ENCODE measurements at regions not wholly inside any gene's neighbourhood (a gene's known extent, or its start where the extent isn't known, plus 50 kb on each side); places are given as distances from the start of the nearest gene placed in this dataset.

DNA sequence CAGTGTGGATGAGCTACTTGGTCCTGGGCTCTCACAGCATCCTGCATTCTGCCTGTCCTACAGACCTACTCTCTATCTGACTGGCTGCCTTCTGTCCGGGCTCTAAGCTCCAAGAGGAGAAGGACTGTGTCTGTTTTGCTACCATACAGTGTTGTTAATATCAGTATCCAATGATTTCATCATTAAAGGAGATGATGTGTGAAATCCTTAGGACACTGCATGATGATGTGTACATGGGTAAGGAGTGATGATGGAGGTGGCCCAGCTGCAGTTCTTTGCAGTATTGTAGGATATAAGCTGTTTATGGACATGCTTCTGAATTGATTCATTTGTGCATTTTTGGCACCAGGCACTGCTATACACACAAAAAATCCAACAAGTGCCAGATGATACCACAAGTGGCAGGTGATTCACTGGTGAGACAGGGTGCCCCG is 536.9 kb upstream of the CDH11 start:
- Histone ChIP-seq H3K36me3 (ENCODE audit: control insufficient read depth, low read length) (no peaks in the 10 kb centered on the region), H3K4me2 (ENCODE audit: low read length) (no peak overlapping the region), H3K27ac (ENCODE audit: low read depth, low read length) (no peak overlapping the region), H3F3A (ENCODE audit: control insufficient read depth, insufficient read depth) (no peaks in the 10 kb centered on the region), H3K9me2 (replicated peaks; ENCODE audit: control insufficient read depth, low read length) (no peaks in the 10 kb centered on the region), H3K4me3 (ENCODE audit: low read length) (no peak overlapping the region), H4K20me1 (ENCODE audit: control insufficient read depth, insufficient read depth, low read depth, low read length) (no peaks in the 10 kb centered on the region), H3K9me3 (ENCODE audit: control insufficient read depth, insufficient read depth, low read length) (no peaks in the 10 kb centered on the region), H3K4me1 (ENCODE audit: control insufficient read depth, low read length) (no peaks in the 10 kb centered on the region), H3K27me3 (ENCODE audit: control insufficient read depth, low read length) (no peaks in the 10 kb centered on the region), H3K79me2 (ENCODE audit: control insufficient read depth, low read length) (no peaks in the 10 kb centered on the region)
- TF ChIP-seq EZH2phosphoT487 (IDR thresholded peaks at IDR 0.05; ENCODE audit: borderline replicate concordance, low read length): no peak

- Histone ChIP-seq H3K4me2 (ENCODE audit: low read length) (no peak overlapping the region), H3K27ac (ENCODE audit: low read depth, low read length) (no peak overlapping the region)
Observed at GRCh38 chr16:65658349-65658748, 536.5 kb upstream of the CDH11 start.

DNA sequence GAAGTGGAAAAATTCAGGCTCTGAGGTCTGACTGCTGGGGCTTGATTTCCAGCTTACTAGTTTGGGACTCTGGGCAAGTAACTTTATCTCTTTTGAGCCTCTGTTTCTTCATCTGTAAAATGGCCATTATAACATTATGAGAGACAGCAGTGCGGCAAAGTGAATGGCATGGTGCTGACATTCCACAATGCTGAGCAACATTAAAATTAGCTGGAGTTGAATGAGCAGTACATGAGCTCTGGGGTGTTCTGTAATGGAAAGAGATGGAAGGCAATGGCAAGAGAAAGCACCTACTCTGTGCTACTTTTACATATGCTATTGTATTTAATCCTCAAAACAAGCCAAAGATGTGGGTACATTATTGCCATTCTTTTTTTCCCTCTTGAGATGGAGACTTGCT is 535.7 kb upstream of the CDH11 start:
- Histone ChIP-seq H3F3A (ENCODE audit: control insufficient read depth, insufficient read depth) (no peaks in the 10 kb centered on the region), H3K4me2 (ENCODE audit: low read length) (no peak overlapping the region), H3K9me3 (ENCODE audit: control insufficient read depth, insufficient read depth, low read length) (no peaks in the 10 kb centered on the region), H3K27ac (ENCODE audit: low read depth, low read length) (no peak overlapping the region), H3K4me3 (ENCODE audit: low read length) (no peak overlapping the region), H3K4me1 (ENCODE audit: control insufficient read depth, low read length) (no peaks in the 10 kb centered on the region), H3K79me2 (ENCODE audit: control insufficient read depth, low read length) (no peaks in the 10 kb centered on the region), H3K27me3 (ENCODE audit: control insufficient read depth, low read length) (no peaks in the 10 kb centered on the region), H3K9me2 (replicated peaks; ENCODE audit: control insufficient read depth, low read length) (no peaks in the 10 kb centered on the region), H3K36me3 (ENCODE audit: control insufficient read depth, low read length) (no peaks in the 10 kb centered on the region), H4K20me1 (ENCODE audit: control insufficient read depth, insufficient read depth, low read depth, low read length) (no peaks in the 10 kb centered on the region)
- TF ChIP-seq EZH2phosphoT487 (IDR thresholded peaks at IDR 0.05; ENCODE audit: borderline replicate concordance, low read length): no peak
- TF ChIP-seq, protein P1, sequence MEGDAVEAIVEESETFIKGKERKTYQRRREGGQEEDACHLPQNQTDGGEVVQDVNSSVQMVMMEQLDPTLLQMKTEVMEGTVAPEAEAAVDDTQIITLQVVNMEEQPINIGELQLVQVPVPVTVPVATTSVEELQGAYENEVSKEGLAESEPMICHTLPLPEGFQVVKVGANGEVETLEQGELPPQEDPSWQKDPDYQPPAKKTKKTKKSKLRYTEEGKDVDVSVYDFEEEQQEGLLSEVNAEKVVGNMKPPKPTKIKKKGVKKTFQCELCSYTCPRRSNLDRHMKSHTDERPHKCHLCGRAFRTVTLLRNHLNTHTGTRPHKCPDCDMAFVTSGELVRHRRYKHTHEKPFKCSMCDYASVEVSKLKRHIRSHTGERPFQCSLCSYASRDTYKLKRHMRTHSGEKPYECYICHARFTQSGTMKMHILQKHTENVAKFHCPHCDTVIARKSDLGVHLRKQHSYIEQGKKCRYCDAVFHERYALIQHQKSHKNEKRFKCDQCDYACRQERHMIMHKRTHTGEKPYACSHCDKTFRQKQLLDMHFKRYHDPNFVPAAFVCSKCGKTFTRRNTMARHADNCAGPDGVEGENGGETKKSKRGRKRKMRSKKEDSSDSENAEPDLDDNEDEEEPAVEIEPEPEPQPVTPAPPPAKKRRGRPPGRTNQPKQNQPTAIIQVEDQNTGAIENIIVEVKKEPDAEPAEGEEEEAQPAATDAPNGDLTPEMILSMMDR (IDR thresholded peaks at IDR 0.05; ENCODE audit: low read depth, low read length, poor library complexity, severe bottlenecking): no peak

More at GRCh38 chr16:65658349-65658748, 536.5 kb upstream of the CDH11 start:
- Histone ChIP-seq H3K9me3 (ENCODE audit: control insufficient read depth, insufficient read depth, low read length) (no peaks in the 10 kb centered on the region), H3K4me3 (ENCODE audit: low read length) (no peak overlapping the region), H3K36me3 (ENCODE audit: control insufficient read depth, low read length) (no peaks in the 10 kb centered on the region), H3K27me3 (ENCODE audit: control insufficient read depth, low read length) (no peaks in the 10 kb centered on the region), H3F3A (ENCODE audit: control insufficient read depth, insufficient read depth) (no peaks in the 10 kb centered on the region), H3K4me1 (ENCODE audit: control insufficient read depth, low read length) (no peaks in the 10 kb centered on the region), H3K79me2 (ENCODE audit: control insufficient read depth, low read length) (no peaks in the 10 kb centered on the region), H3K9me2 (replicated peaks; ENCODE audit: control insufficient read depth, low read length) (no peaks in the 10 kb centered on the region), H4K20me1 (ENCODE audit: control insufficient read depth, insufficient read depth, low read depth, low read length) (no peaks in the 10 kb centered on the region)
- TF ChIP-seq EZH2phosphoT487 (IDR thresholded peaks at IDR 0.05; ENCODE audit: borderline replicate concordance, low read length): no peak
- TF ChIP-seq, protein P1 (IDR thresholded peaks at IDR 0.05; ENCODE audit: low read depth, low read length, poor library complexity, severe bottlenecking): no peak

DNA sequence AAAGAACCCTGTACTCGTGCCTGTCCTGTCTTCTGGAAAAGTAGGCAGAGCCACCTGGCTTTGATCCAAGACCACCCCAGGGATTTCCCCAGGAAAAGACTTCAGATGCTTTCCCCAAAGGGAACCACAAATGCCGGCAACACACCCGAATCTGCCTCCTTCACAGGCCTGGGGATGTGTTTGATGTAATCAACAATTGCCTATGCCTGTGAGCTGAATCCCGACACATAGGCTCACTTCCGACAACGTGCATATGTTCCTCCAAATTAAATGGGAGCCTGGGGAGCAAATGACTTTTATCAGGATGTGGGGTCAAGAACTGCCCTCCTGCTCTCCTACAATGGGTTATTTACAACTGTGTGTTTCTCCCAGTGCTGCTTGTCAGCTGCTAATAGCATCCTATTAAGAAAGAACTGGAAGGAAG is 535.2 kb upstream of the CDH11 start:
- Histone ChIP-seq H3K4me3 (ENCODE audit: low read length) (no peak overlapping the region), H3K9me3 (ENCODE audit: control insufficient read depth, insufficient read depth, low read length) (no peaks in the 10 kb centered on the region), H3F3A (ENCODE audit: control insufficient read depth, insufficient read depth) (no peaks in the 10 kb centered on the region), H3K79me2 (ENCODE audit: control insufficient read depth, low read length) (no peaks in the 10 kb centered on the region), H3K27ac (ENCODE audit: low read depth, low read length) (no peak overlapping the region), H3K27me3 (ENCODE audit: control insufficient read depth, low read length) (no peaks in the 10 kb centered on the region), H3K9me2 (replicated peaks; ENCODE audit: control insufficient read depth, low read length) (no peaks in the 10 kb centered on the region), H3K36me3 (ENCODE audit: control insufficient read depth, low read length) (no peaks in the 10 kb centered on the region), H3K4me2 (ENCODE audit: low read length) (no peak overlapping the region), H4K20me1 (ENCODE audit: control insufficient read depth, insufficient read depth, low read depth, low read length) (no peaks in the 10 kb centered on the region), H3K4me1 (ENCODE audit: control insufficient read depth, low read length) (no peaks in the 10 kb centered on the region)
- TF ChIP-seq EZH2phosphoT487 (IDR thresholded peaks at IDR 0.05; ENCODE audit: borderline replicate concordance, low read length): no peak
- TF ChIP-seq, protein P1 (IDR thresholded peaks at IDR 0.05; ENCODE audit: low read depth, low read length, poor library complexity, severe bottlenecking): no peak

All from DOHH2 (cell line).